PFSK-1 (cell line): ENCODE measurements at regions not wholly inside any gene's neighbourhood (a gene's known extent, or its start where the extent isn't known, plus 50 kb on each side); places are given as distances from the start of the nearest gene placed in this dataset.

Experiments used
- FOXP2 ChIP-seq: optimal IDR thresholded peaks from 2 replicates; pipeline ENCODE3; 2011; ENCODE audit warnings: borderline replicate concordance, control low read depth, inconsistent platforms; ENCODE audit not compliant: insufficient read depth; ENCODE audit errors: extremely low read length, extremely low read depth
- POLR2AphosphoS5 ChIP-seq: IDR thresholded peaks from 2 replicates; pipeline ENCODE4 v1.6.1; 2012; ENCODE audit warnings: low read depth, mild to moderate bottlenecking, control low read depth, low read length, moderate library complexity
- REST ChIP-seq, 2 experiments: IDR thresholded peaks; 2 replicates each; pipeline versions ENCODE4 v1.6.1 to v1.8.0; 2011 to 2012; ENCODE audit warnings: low read depth in 2 of 2, low read length in 2 of 2, control low read depth in 1 of 2, inconsistent platforms in 1 of 2, mild to moderate bottlenecking in 1 of 2, moderate library complexity in 1 of 2; ENCODE audit not compliant: insufficient read depth in 1 of 2
- SIN3A ChIP-seq: IDR thresholded peaks from 2 replicates; pipeline ENCODE4 v1.6.1; 2012; ENCODE audit warnings: mild to moderate bottlenecking, low read length, moderate library complexity, borderline replicate concordance; ENCODE audit not compliant: insufficient read depth
- TAF1 ChIP-seq: IDR thresholded peaks from 2 replicates; pipeline ENCODE4 v1.6.1; 2012; ENCODE audit warnings: low read length, control low read depth, borderline replicate concordance; ENCODE audit not compliant: insufficient read depth

GRCh38 chr22:49573109-49573765 is 254.4 kb downstream of the BRD1 start:
- TF ChIP-seq TAF1 (no peak), REST (IDR thresholded peaks at IDR 0.05; ENCODE audit: insufficient read depth in 1 of 2, low read depth in 2 of 2, low read length in 2 of 2) (no peak), FOXP2 (no peak), SIN3A (no peak), POLR2AphosphoS5 (no peak)

- TF ChIP-seq SIN3A, result no peak
- TF ChIP-seq TAF1, result no peak
- TF ChIP-seq FOXP2, result no peak
- no peak for TF ChIP-seq POLR2AphosphoS5
- TF ChIP-seq REST (IDR thresholded peaks at IDR 0.05; ENCODE audit: insufficient read depth in 1 of 2, low read depth in 2 of 2, low read length in 2 of 2), result no peak
Measured at GRCh38 chr22:49571326-49571725, 256.3 kb downstream of the BRD1 start.

- TF ChIP-seq FOXP2, result no peak
- no peak for TF ChIP-seq TAF1
Measured at GRCh38 chr22:49570032-49570848, 257.4 kb downstream of the BRD1 start.

- no peak for TF ChIP-seq TAF1
- no peak for TF ChIP-seq SIN3A
- TF ChIP-seq FOXP2, result no peak
- TF ChIP-seq REST (IDR thresholded peaks at IDR 0.05; ENCODE audit: insufficient read depth in 1 of 2, low read depth in 2 of 2, low read length in 2 of 2), result no peak
- no peak for TF ChIP-seq POLR2AphosphoS5
Measured at GRCh38 chr22:49569286-49570031, 258.2 kb downstream of the BRD1 start.

- TF ChIP-seq REST (IDR thresholded peaks at IDR 0.05; ENCODE audit: insufficient read depth in 1 of 2, low read depth in 2 of 2, low read length in 2 of 2) (no peak), SIN3A (no peak), POLR2AphosphoS5 (no peak), FOXP2 (no peak), TAF1 (no peak)
Measured at GRCh38 chr22:49568751-49569285, 258.9 kb downstream of the BRD1 start.
